ENCODE measurements at regions not wholly inside any gene's neighbourhood (a gene's known extent, or its start where the extent isn't known, plus 50 kb on each side); places are given as distances from the start of the nearest gene placed in this dataset.

DNA sequence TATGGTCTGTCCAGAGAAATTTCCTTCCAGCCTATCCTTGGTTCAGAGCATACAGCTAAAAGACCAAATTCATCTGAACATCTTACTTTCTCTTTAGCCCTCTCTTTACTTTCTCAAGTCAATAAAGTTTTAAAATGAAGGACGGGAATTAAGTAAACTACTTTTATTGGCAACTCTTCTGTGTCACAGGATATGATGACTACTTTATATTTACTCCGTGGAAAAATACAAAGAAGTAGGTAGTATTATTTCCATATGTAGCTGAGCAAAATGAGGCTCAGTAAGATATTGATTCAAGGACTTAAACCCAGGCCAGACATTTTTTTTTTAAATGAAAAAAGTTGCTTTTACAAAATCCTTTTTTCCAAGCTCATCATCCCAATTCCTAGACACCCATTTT is 151.2 kb upstream of the DPYD start:
- no peaks in the 10 kb centered on the region for H3K79me2 ChIP-seq (replicated peaks; ENCODE audit: insufficient read depth, low read length)
- H3K36me3 ChIP-seq (ENCODE audit: insufficient read depth, low read length): no peaks in the 10 kb centered on the region
- H3K4me2 ChIP-seq (ENCODE audit: low read length): no peak overlapping the region
- TF ChIP-seq POLR2AphosphoS5 (IDR thresholded peaks at IDR 0.05): no peak
- TF ChIP-seq, protein P1, sequence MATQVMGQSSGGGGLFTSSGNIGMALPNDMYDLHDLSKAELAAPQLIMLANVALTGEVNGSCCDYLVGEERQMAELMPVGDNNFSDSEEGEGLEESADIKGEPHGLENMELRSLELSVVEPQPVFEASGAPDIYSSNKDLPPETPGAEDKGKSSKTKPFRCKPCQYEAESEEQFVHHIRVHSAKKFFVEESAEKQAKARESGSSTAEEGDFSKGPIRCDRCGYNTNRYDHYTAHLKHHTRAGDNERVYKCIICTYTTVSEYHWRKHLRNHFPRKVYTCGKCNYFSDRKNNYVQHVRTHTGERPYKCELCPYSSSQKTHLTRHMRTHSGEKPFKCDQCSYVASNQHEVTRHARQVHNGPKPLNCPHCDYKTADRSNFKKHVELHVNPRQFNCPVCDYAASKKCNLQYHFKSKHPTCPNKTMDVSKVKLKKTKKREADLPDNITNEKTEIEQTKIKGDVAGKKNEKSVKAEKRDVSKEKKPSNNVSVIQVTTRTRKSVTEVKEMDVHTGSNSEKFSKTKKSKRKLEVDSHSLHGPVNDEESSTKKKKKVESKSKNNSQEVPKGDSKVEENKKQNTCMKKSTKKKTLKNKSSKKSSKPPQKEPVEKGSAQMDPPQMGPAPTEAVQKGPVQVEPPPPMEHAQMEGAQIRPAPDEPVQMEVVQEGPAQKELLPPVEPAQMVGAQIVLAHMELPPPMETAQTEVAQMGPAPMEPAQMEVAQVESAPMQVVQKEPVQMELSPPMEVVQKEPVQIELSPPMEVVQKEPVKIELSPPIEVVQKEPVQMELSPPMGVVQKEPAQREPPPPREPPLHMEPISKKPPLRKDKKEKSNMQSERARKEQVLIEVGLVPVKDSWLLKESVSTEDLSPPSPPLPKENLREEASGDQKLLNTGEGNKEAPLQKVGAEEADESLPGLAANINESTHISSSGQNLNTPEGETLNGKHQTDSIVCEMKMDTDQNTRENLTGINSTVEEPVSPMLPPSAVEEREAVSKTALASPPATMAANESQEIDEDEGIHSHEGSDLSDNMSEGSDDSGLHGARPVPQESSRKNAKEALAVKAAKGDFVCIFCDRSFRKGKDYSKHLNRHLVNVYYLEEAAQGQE (IDR thresholded peaks at IDR 0.05; ENCODE audit: borderline replicate concordance): no peak
- TF ChIP-seq TAF1 (IDR thresholded peaks at IDR 0.05; ENCODE audit: low read depth): no peak
- no peak for TF ChIP-seq CTCF (IDR thresholded peaks at IDR 0.05; ENCODE audit: poor library complexity, severe bottlenecking)
- no peak for TF ChIP-seq EZH2 (IDR thresholded peaks at IDR 0.05; ENCODE audit: borderline replicate concordance, insufficient read depth, low read length, poor library complexity, severe bottlenecking)
- no peak for TF ChIP-seq RAD21 (conservative IDR thresholded peaks at IDR 0.05)
- TF ChIP-seq SMC3 (conservative IDR thresholded peaks at IDR 0.05; ENCODE audit: poor library complexity): no peak
- TF ChIP-seq EP300 (conservative IDR thresholded peaks at IDR 0.05; ENCODE audit: poor library complexity, severe bottlenecking): no peak
- H3K4me3 ChIP-seq (ENCODE audit: low read length): no peak overlapping the region
- H3K27me3 ChIP-seq (ENCODE audit: insufficient read depth, low read depth, low read length): no peaks in the 10 kb centered on the region
- no peaks in the 10 kb centered on the region for H3K9me3 ChIP-seq (ENCODE audit: low read length)
- no peak overlapping the region for H3K9ac ChIP-seq (ENCODE audit: low read length)
- H2AFZ ChIP-seq (ENCODE audit: low read depth, low read length): no peak overlapping the region
- no peaks in the 10 kb centered on the region for H3F3A ChIP-seq (ENCODE audit: insufficient read depth, low read length, poor library complexity, severe bottlenecking)
- no peaks in the 10 kb centered on the region for H3K9me2 ChIP-seq (ENCODE audit: insufficient read depth, low read length)
- no peaks in the 10 kb centered on the region for H4K20me1 ChIP-seq (ENCODE audit: insufficient read depth)
- H3K27ac ChIP-seq (ENCODE audit: low read length): no peak overlapping the region

- H2AFZ ChIP-seq (ENCODE audit: low read depth, low read length): no peak overlapping the region
- H4K20me1 ChIP-seq (ENCODE audit: insufficient read depth): no peaks in the 10 kb centered on the region
- no peaks in the 10 kb centered on the region for H3K79me2 ChIP-seq (replicated peaks; ENCODE audit: insufficient read depth, low read length)
- H3K4me3 ChIP-seq (ENCODE audit: low read length): no peak overlapping the region
- no peak overlapping the region for H3K27ac ChIP-seq (ENCODE audit: low read length)
- no peaks in the 10 kb centered on the region for H3K9me2 ChIP-seq (ENCODE audit: insufficient read depth, low read length)
- no peaks in the 10 kb centered on the region for H3F3A ChIP-seq (ENCODE audit: insufficient read depth, low read length, poor library complexity, severe bottlenecking)
- no peak overlapping the region for H3K9ac ChIP-seq (ENCODE audit: low read length)
- no peak overlapping the region for H3K4me2 ChIP-seq (ENCODE audit: low read length)
- no peaks in the 10 kb centered on the region for H3K27me3 ChIP-seq (ENCODE audit: insufficient read depth, low read depth, low read length)
- H3K9me3 ChIP-seq (ENCODE audit: low read length): no peaks in the 10 kb centered on the region
- no peak for TF ChIP-seq TAF1 (IDR thresholded peaks at IDR 0.05; ENCODE audit: low read depth)
- no peak for TF ChIP-seq EP300 (conservative IDR thresholded peaks at IDR 0.05; ENCODE audit: poor library complexity, severe bottlenecking)
- no peak for TF ChIP-seq EZH2 (IDR thresholded peaks at IDR 0.05; ENCODE audit: borderline replicate concordance, insufficient read depth, low read length, poor library complexity, severe bottlenecking)
- TF ChIP-seq, protein P1 (IDR thresholded peaks at IDR 0.05; ENCODE audit: borderline replicate concordance): no peak
- TF ChIP-seq POLR2AphosphoS5 (IDR thresholded peaks at IDR 0.05): no peak
- TF ChIP-seq CTCF (IDR thresholded peaks at IDR 0.05; ENCODE audit: poor library complexity, severe bottlenecking): no peak
- TF ChIP-seq RAD21 (conservative IDR thresholded peaks at IDR 0.05): no peak
- TF ChIP-seq SMC3 (conservative IDR thresholded peaks at IDR 0.05; ENCODE audit: poor library complexity): no peak
- H3K36me3 ChIP-seq (ENCODE audit: insufficient read depth, low read length): no peaks in the 10 kb centered on the region
Observed at GRCh38 chr1:98068016-98068415, 147.2 kb upstream of the DPYD start.
